A549 (cell line): ENCODE measurements at regions not wholly inside any gene's neighbourhood (a gene's known extent, or its start where the extent isn't known, plus 50 kb on each side); places are given as distances from the start of the nearest gene placed in this dataset.

Experiments
- ATAC-seq, 2 experiments: fragments of 200-7000 bp in 1 of 2; fragments of >200 bp in 1 of 2; cut with Nextera tagmentation in 1 of 2; cut with Tn5 transposase in 1 of 2; 3 replicates each; pipeline versions ENCODE4 v1.8.0 to v1.9.1; 2018 to 2020; ENCODE audit warnings: mild to moderate bottlenecking in 1 of 2, moderate library complexity in 1 of 2
- CTCF ChIA-PET: fragments of 300-600 bp; sonication (Branson Sonifier 250); formaldehyde crosslinking; extraction: SDS; loops from one replicate; lab custom pipeline; 2021; ENCODE audit warnings: antibody characterized with exemption, inconsistent platforms; lab: Yijun Ruan, JAX
- POLR2A ChIA-PET: fragments of 350-600 bp; formaldehyde crosslinking; extraction: SDS; loops from one replicate; lab custom pipeline; 2021; ENCODE audit warnings: antibody characterized with exemption, inconsistent platforms; lab: Yijun Ruan, JAX
- DNase-seq, 2 experiments: peaks; one replicate each; pipeline versions ENCODE4 v3.0.0 to v3.0.0-alpha.2; 2011 to 2016; ENCODE audit warnings: low read depth in 1 of 2, low spot score in 1 of 2
- FAIRE-seq: peaks from 2 replicates; lab custom pipeline; 2011; peaks lifted over from hg19 to GRCh38; lab: Jason Lieb, UNC
- H3K27ac ChIP-seq, 2 experiments: fragments of >200 bp; sonication (Bioruptor Twin); formaldehyde crosslinking; 3 replicates each; pipeline ENCODE4 v1.5.1; 2016 to 2017
- H3K4me1 ChIP-seq: fragments of >200 bp; sonication (Bioruptor Twin); formaldehyde crosslinking; 3 replicates; pipeline ENCODE4 v1.6.1; 2016
- H3K4me2 ChIP-seq: fragments of >200 bp; sonication (Bioruptor Twin); formaldehyde crosslinking; 3 replicates; pipeline ENCODE4 v1.6.1; 2016
- H3K4me3 ChIP-seq: fragments of >200 bp; sonication (Bioruptor Twin); formaldehyde crosslinking; 3 replicates; pipeline ENCODE4 v1.5.1; 2016
- H3K9me3 ChIP-seq: fragments of >200 bp; sonication (Bioruptor Twin); formaldehyde crosslinking; 3 replicates; pipeline ENCODE4 v1.6.1; 2016
- BCL3 ChIP-seq: fragments of >200 bp; sonication (Bioruptor Twin); formaldehyde crosslinking; IDR thresholded peaks from 3 replicates; pipeline ENCODE4 v1.6.1; 2016
- CHD4 ChIP-seq: fragments of 200-600 bp; sonication (generic); IDR thresholded peaks from 2 replicates; pipeline ENCODE4 v1.6.1; 2016; ENCODE audit warnings: antibody characterized with exemption, mild to moderate bottlenecking, borderline replicate concordance
- EP300 ChIP-seq, 2 experiments: fragments of >200 bp; sonication (Bioruptor Twin); formaldehyde crosslinking; IDR thresholded peaks; 2 replicates in 1 of 2; 3 replicates in 1 of 2; pipeline ENCODE4 v1.6.1; 2016 to 2017
- ESRRA ChIP-seq: fragments of 150-350 bp; IDR thresholded peaks from 2 replicates; pipeline ENCODE4 v1.6.1; 2014; ENCODE audit warnings: mild to moderate bottlenecking, low read length, borderline replicate concordance
- FOSB ChIP-seq: fragments of 250-450 bp; sonication (Bioruptor Pico); IDR thresholded peaks from 2 replicates; pipeline ENCODE4 v1.5.0; 2020; ENCODE audit warnings: mild to moderate bottlenecking, moderate library complexity
- HOXB5 ChIP-seq: fragments of 250-450 bp; sonication (Bioruptor Pico); IDR thresholded peaks from 2 replicates; pipeline ENCODE4 v1.5.0; 2020; ENCODE audit warnings: mild to moderate bottlenecking, moderate library complexity
- JUNB ChIP-seq: fragments of >200 bp; sonication (Bioruptor Twin); formaldehyde crosslinking; IDR thresholded peaks from 2 replicates; pipeline ENCODE4 v1.6.1; 2016
- KDM1A ChIP-seq: fragments of 200-600 bp; sonication (generic); IDR thresholded peaks from 2 replicates; pipeline ENCODE4 v1.6.1; 2016; ENCODE audit warnings: low read depth, mild to moderate bottlenecking
- POLR2AphosphoS2 ChIP-seq: conservative IDR thresholded peaks from 2 replicates; pipeline ENCODE4 v1.6.1; 2012; ENCODE audit warnings: low read length, improper control_type of control experiment, inconsistent platforms
- RAD21 ChIP-seq, 2 experiments: fragments of >200 bp in 1 of 2; sonication (Bioruptor Twin) in 1 of 2; formaldehyde crosslinking in 1 of 2; IDR thresholded peaks in 1 of 2; conservative IDR thresholded peaks in 1 of 2; 2 replicates in 1 of 2; 3 replicates in 1 of 2; pipeline ENCODE4 v1.6.1; 2012 to 2018; ENCODE audit warnings: inconsistent platforms in 1 of 2
- RARB ChIP-seq: fragments of 250-450 bp; sonication (Bioruptor Pico); IDR thresholded peaks from 2 replicates; pipeline ENCODE4 v1.8.0; 2021; ENCODE audit warnings: mild to moderate bottlenecking, moderate library complexity
- RCOR1 ChIP-seq: fragments of 150-350 bp; IDR thresholded peaks from 2 replicates; pipeline ENCODE4 v1.6.1; 2014; ENCODE audit warnings: antibody characterized with exemption, low read length, low read depth
- RFX5 ChIP-seq: fragments of 450-650 bp; IDR thresholded peaks from 2 replicates; pipeline ENCODE4 v1.7.1; 2014; ENCODE audit warnings: antibody characterized with exemption, mild to moderate bottlenecking, moderate library complexity
- RNF2 ChIP-seq: fragments of 200-600 bp; sonication (generic); IDR thresholded peaks from 2 replicates; pipeline ENCODE4 v1.6.1; 2016; ENCODE audit warnings: low read depth, mild to moderate bottlenecking, antibody characterized with exemption, moderate library complexity, borderline replicate concordance
- SMC3 ChIP-seq: fragments of >200 bp; sonication (Bioruptor Twin); formaldehyde crosslinking; IDR thresholded peaks from 3 replicates; pipeline ENCODE4 v1.6.1; 2018; ENCODE audit warnings: inconsistent platforms
- SREBF2 ChIP-seq: fragments of 450-650 bp; IDR thresholded peaks from 2 replicates; pipeline ENCODE4 v1.6.1; 2014; ENCODE audit warnings: mild to moderate bottlenecking, moderate library complexity
- TP53 ChIP-seq: fragments of 250-450 bp; sonication (Bioruptor Pico); IDR thresholded peaks from 2 replicates; pipeline ENCODE4 v1.5.0; 2021; ENCODE audit warnings: mild to moderate bottlenecking, moderate library complexity
- USF2 ChIP-seq: fragments of 450-650 bp; IDR thresholded peaks from 2 replicates; pipeline ENCODE4 v1.6.1; 2014; ENCODE audit warnings: antibody characterized with exemption
- ZC3H11A ChIP-seq: fragments of 450-650 bp; IDR thresholded peaks from 2 replicates; pipeline ENCODE4 v1.6.1; 2014; ENCODE audit warnings: antibody characterized with exemption, mild to moderate bottlenecking
- ZNF302 ChIP-seq: fragments of 250-450 bp; sonication (Bioruptor Pico); IDR thresholded peaks from 2 replicates; pipeline ENCODE4 v1.9.0; 2021; ENCODE audit warnings: inconsistent platforms, mild to moderate bottlenecking, moderate library complexity
- ZSCAN20 ChIP-seq: fragments of 250-450 bp; sonication (Bioruptor Pico); IDR thresholded peaks from 2 replicates; pipeline ENCODE4 v1.8.0; 2022; ENCODE audit warnings: mild to moderate bottlenecking, moderate library complexity
- WGBS: methylation state at CpG from one replicate; pipeline ENCODE4 v1.1.6; 2017; ENCODE audit errors: missing lambda C conversion rate; 5-methylcytosine and 5-hydroxymethylcytosine counted together
- TF ChIP-seq, protein P1 (sequence below): fragments of 250-450 bp; sonication (Bioruptor Pico); IDR thresholded peaks from 2 replicates; pipeline ENCODE4 v1.5.0; 2020; ENCODE audit warnings: low read depth, mild to moderate bottlenecking, moderate library complexity
- TF ChIP-seq, protein P2 (sequence below): fragments of 250-450 bp; sonication (Bioruptor Pico); IDR thresholded peaks from 2 replicates; pipeline ENCODE4 v1.5.0; 2021; ENCODE audit warnings: mild to moderate bottlenecking, moderate library complexity, borderline replicate concordance

DNA sequence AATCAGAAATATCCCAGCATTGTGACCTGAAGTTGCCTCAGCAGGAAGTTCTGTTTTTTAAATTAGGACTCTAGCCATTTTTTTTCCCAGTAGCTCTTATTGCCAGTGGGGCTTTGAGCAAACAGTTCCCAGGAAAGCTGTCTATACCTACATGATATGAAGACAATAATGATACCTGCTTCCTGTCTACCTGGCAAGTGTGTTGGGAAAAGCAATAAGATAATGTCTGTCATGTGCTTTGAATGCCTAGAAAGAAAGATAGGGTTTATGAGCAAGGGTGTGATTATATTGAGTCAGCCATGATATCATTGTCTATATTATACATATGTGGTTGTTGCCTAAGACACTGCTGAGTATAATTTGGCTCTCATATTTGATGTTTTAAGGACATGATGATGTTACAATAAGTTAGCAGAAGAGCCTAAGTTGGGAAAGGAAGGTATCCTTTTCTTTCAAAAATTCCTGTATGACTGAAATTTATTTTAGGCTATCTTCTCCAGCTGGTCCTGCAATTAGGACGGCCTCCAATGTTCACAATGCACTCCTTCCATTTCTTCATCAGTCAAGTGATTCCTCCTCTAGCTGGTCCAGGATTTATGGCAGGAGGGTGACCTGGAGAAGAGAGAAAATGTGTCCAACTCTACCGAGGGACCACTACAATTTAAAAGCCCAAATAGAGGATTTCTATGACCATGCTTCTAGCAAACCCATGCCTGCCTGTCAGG, 99.6 kb upstream of the CDC42BPA start:
- ChIA-PET POLR2A (no interaction called here), CTCF (interaction anchor here (2.3 kb wide), 1 partner anchor 21 kb away, joined by 7 read pairs; no protein-coding TSS in a partner anchor)
- ATAC-seq (no peak), FAIRE-seq (no peak), DNase-seq (no peak)
- Histone ChIP-seq H3K27ac (no peak overlapping the region), H3K4me3 (no peak overlapping the region), H3K4me2 (no peak overlapping the region), H3K9me3 (no peaks in the 10 kb centered on the region), H3K4me1 (no peaks in the 10 kb centered on the region)
- TF ChIP-seq TP53 (CRISPR knock-in tag) (no peak), HOXB5 (CRISPR knock-in tag) (no peak), USF2 (no peak), KDM1A (no peak), ZC3H11A (no peak), ZNF302 (no peak), ESRRA (no peak), FOSB (CRISPR knock-in tag) (no peak), RNF2 (no peak)
- 89% methylated on average over 2 of the region's 2 CpGs for WGBS

- Histone ChIP-seq H3K4me1 (no peaks in the 10 kb centered on the region), H3K9me3 (no peaks in the 10 kb centered on the region), H3K27ac (no peak overlapping the region), H3K4me3 (no peak overlapping the region)
- DNase-seq: no peak
- POLR2A ChIA-PET: no interaction called here
- CTCF ChIA-PET: interaction anchor here (0.8 to 1.2 kb wide), 2 partner anchors 12 to 181 kb away, joined by 3 read pairs; no protein-coding TSS in a partner anchor
- TF ChIP-seq JUNB (no peak), CHD4 (no peak), RARB (CRISPR knock-in tag) (no peak), RCOR1 (no peak), RFX5 (no peak), POLR2AphosphoS2 (no peak), TP53 (CRISPR knock-in tag) (no peak), SREBF2 (no peak), ESRRA (no peak), ZSCAN20 (CRISPR knock-in tag) (no peak)
- TF ChIP-seq, all 56 proteins: peak for 0
- H3K4me2 ChIP-seq: no peak overlapping the region
- ATAC-seq (no peak), FAIRE-seq (no peak)
- WGBS: 78% methylated on average over 6 of the region's 6 CpGs
Measured at GRCh38 chr1:227416156-227416830, 98.0 kb upstream of the CDC42BPA start.

DNA sequence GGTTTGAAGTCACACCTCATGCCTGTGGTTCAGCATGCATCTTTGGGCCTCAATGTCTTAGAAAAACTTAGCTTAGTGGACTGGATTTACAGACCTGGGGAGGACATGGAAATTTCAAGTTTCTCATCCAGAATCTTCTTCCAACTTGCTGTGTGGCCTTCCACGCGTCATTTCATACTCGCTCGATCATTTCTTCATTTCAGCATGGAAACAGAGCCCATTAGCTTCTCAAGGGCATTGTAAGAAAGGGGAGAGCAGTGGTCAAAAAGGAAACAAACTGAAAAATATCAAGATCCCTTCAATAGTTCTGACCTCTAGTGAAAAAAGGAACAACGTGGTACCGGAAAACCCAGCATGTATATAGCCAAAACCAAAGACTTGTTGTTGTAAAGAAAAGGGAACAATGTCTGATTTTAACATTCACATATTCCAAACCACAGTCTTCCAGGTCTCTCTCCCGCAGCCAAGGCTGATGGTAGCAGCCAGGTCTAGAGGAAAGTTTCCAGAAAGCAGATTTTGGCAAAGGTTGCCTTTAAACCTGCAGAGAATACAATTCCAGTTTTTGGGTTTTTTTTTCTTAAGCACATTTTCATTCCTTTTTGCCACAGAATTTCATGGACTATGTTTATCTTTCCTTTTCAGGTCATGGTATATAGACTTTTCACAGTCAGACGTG, 97.0 kb upstream of the CDC42BPA start:
- no peak for DNase-seq
- H3K4me3 ChIP-seq: no peak overlapping the region
- H3K27ac ChIP-seq: no peak overlapping the region
- no peaks in the 10 kb centered on the region for H3K4me1 ChIP-seq
- ChIA-PET POLR2A (no interaction called here), CTCF (interaction anchor here (1.1 kb wide), 1 partner anchor 41 kb away, joined by 3 read pairs; no protein-coding TSS in a partner anchor)
- ATAC-seq: no peak
- no peak overlapping the region for H3K4me2 ChIP-seq
- no peak for FAIRE-seq
- no peaks in the 10 kb centered on the region for H3K9me3 ChIP-seq
- 88% methylated on average over 8 of the region's 8 CpGs for WGBS
- TF ChIP-seq BCL3 (no peak), EP300 (IDR thresholded peaks at IDR 0.05) (no peak), CHD4 (no peak), RAD21 (conservative IDR thresholded peaks at IDR 0.05 in 1 of 2, IDR thresholded peaks at IDR 0.05 in 1 of 2) (no peak), RNF2 (no peak), SMC3 (no peak)
- TF ChIP-seq, protein P1, sequence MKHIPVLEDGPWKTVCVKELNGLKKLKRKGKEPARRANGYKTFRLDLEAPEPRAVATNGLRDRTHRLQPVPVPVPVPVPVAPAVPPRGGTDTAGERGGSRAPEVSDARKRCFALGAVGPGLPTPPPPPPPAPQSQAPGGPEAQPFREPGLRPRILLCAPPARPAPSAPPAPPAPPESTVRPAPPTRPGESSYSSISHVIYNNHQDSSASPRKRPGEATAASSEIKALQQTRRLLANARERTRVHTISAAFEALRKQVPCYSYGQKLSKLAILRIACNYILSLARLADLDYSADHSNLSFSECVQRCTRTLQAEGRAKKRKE: no peak
- TF ChIP-seq, protein P2, sequence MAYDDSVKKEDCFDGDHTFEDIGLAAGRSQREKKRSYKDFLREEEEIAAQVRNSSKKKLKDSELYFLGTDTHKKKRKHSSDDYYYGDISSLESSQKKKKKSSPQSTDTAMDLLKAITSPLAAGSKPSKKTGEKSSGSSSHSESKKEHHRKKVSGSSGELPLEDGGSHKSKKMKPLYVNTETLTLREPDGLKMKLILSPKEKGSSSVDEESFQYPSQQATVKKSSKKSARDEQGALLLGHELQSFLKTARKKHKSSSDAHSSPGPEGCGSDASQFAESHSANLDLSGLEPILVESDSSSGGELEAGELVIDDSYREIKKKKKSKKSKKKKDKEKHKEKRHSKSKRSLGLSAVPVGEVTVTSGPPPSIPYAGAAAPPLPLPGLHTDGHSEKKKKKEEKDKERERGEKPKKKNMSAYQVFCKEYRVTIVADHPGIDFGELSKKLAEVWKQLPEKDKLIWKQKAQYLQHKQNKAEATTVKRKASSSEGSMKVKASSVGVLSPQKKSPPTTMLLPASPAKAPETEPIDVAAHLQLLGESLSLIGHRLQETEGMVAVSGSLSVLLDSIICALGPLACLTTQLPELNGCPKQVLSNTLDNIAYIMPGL (CRISPR knock-in tag): no peak
